ENCODE measurements at regions not wholly inside any gene's neighbourhood (a gene's known extent, or its start where the extent isn't known, plus 50 kb on each side); places are given as distances from the start of the nearest gene placed in this dataset.

DNA sequence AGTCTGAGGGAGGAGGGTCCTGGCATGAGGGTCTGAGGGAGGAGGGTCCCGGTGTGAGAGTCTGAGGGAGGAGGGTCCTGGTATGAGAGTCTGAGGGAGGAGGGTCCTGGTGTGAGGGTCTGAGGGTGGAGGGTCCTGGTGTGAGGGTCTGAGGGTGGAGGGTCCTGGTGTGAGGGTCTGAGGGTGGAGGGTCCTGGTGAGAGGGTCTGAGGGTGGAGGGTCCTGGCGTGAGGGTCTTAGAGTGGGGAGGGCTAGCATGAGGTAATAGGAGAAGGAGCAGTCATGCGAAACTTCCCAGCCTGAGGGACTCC is 194.8 kb downstream of the TEX29 start:
- no peaks in the 10 kb centered on the region for H3F3A ChIP-seq (ENCODE audit: control insufficient read depth, insufficient read depth)
- TF ChIP-seq EZH2phosphoT487 (IDR thresholded peaks at IDR 0.05; ENCODE audit: borderline replicate concordance, low read length) = no peak
- TF ChIP-seq, protein P1, sequence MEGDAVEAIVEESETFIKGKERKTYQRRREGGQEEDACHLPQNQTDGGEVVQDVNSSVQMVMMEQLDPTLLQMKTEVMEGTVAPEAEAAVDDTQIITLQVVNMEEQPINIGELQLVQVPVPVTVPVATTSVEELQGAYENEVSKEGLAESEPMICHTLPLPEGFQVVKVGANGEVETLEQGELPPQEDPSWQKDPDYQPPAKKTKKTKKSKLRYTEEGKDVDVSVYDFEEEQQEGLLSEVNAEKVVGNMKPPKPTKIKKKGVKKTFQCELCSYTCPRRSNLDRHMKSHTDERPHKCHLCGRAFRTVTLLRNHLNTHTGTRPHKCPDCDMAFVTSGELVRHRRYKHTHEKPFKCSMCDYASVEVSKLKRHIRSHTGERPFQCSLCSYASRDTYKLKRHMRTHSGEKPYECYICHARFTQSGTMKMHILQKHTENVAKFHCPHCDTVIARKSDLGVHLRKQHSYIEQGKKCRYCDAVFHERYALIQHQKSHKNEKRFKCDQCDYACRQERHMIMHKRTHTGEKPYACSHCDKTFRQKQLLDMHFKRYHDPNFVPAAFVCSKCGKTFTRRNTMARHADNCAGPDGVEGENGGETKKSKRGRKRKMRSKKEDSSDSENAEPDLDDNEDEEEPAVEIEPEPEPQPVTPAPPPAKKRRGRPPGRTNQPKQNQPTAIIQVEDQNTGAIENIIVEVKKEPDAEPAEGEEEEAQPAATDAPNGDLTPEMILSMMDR (IDR thresholded peaks at IDR 0.05; ENCODE audit: low read depth, low read length, poor library complexity, severe bottlenecking) = no peak
- no peaks in the 10 kb centered on the region for H3K27me3 ChIP-seq (ENCODE audit: control insufficient read depth, low read length)
- no peak overlapping the region for H3K27ac ChIP-seq (ENCODE audit: low read depth, low read length)
- H3K79me2 ChIP-seq (ENCODE audit: control insufficient read depth, low read length) = no peaks in the 10 kb centered on the region
- no peak overlapping the region for H3K4me2 ChIP-seq (ENCODE audit: low read length)
- H3K4me1 ChIP-seq (ENCODE audit: control insufficient read depth, low read length) = no peaks in the 10 kb centered on the region
- no peaks in the 10 kb centered on the region for H3K9me3 ChIP-seq (ENCODE audit: control insufficient read depth, insufficient read depth, low read length)
- H3K9me2 ChIP-seq (replicated peaks; ENCODE audit: control insufficient read depth, low read length) = no peaks in the 10 kb centered on the region
- no peaks in the 10 kb centered on the region for H3K36me3 ChIP-seq (ENCODE audit: control insufficient read depth, low read length)
- H3K4me3 ChIP-seq (ENCODE audit: low read length) = no peak overlapping the region
- H4K20me1 ChIP-seq (ENCODE audit: control insufficient read depth, insufficient read depth, low read depth, low read length) = no peaks in the 10 kb centered on the region

DNA sequence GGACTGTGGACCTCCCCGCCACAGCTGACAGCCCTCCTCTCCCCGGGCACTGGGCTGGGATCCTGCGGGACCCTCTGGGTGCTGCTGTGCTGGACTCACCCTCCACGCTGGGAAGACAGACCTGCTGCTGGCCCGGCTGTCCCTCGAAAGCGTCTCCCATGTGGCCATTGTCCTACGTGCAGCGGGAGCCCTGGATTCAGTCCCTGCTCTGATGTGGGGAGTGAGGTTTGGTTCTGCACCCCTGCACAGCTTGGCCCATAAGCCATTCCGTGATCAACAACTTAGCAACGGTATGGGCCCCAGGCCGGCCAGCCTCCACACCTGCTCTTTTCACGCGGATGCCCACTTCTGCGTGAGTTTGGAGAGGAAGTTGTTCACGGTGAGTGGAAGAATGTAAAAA is 195.2 kb downstream of the TEX29 start:
- no peak overlapping the region for H3K4me3 ChIP-seq (ENCODE audit: low read length)
- H3K4me1 ChIP-seq (ENCODE audit: control insufficient read depth, low read length) = no peaks in the 10 kb centered on the region
- H3K9me3 ChIP-seq (ENCODE audit: control insufficient read depth, insufficient read depth, low read length) = no peaks in the 10 kb centered on the region
- no peak overlapping the region for H3K4me2 ChIP-seq (ENCODE audit: low read length)
- no peaks in the 10 kb centered on the region for H3K9me2 ChIP-seq (replicated peaks; ENCODE audit: control insufficient read depth, low read length)
- H3K27ac ChIP-seq (ENCODE audit: low read depth, low read length) = no peak overlapping the region
- TF ChIP-seq EZH2phosphoT487 (IDR thresholded peaks at IDR 0.05; ENCODE audit: borderline replicate concordance, low read length) = no peak
- TF ChIP-seq, protein P1 (IDR thresholded peaks at IDR 0.05; ENCODE audit: low read depth, low read length, poor library complexity, severe bottlenecking) = no peak
- no peaks in the 10 kb centered on the region for H4K20me1 ChIP-seq (ENCODE audit: control insufficient read depth, insufficient read depth, low read depth, low read length)
- no peaks in the 10 kb centered on the region for H3K36me3 ChIP-seq (ENCODE audit: control insufficient read depth, low read length)
- no peaks in the 10 kb centered on the region for H3K79me2 ChIP-seq (ENCODE audit: control insufficient read depth, low read length)
- no peaks in the 10 kb centered on the region for H3F3A ChIP-seq (ENCODE audit: control insufficient read depth, insufficient read depth)
- no peaks in the 10 kb centered on the region for H3K27me3 ChIP-seq (ENCODE audit: control insufficient read depth, low read length)

DNA sequence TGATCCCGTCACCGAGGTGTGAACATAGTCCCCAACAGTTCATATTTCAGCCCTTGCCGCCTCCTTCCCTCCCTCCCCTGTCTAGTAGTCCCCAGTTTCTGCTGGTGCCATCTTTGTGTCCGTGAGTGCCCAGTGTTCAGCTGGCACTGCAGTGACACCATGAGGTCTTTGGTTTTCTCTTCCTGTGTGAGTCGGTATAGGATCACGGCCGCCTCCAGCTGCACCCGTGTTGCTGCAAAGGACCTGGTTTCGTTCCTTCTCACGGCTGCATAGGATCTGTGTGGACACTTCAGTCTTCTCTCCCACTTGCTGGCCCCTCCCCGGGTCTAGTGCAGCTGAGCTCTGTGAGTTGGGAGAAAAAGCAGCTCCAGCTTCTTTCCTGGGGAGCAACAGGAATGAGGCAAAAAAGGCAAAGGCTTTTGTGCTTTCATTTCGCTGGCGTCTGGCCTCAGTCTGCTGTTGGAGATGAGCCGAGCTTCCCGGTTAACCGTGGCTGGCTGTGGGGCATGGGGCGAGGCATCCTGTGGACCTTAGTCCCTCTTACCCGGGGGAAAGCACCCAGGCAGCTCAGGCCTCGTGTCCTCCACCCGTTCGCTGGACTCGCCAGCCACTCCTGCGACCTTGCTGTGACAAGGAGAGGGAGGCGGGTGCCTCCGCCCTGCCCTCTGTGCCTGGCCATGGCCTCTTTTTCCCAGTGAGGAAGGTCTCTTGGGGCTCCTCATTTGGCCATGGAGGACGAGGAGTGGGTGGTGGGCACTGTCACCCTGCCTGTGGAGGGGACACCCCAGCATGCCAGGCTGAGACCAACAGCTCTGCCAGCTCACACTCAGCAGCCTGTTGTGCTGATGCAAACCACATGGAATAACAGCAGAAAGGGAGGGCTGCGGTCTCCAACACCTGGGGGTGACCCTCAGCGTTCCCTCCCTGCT is 196.5 kb downstream of the TEX29 start:
- Histone ChIP-seq H3K4me1 (ENCODE audit: control insufficient read depth, low read length) (no peaks in the 10 kb centered on the region), H3K27me3 (ENCODE audit: control insufficient read depth, low read length) (no peaks in the 10 kb centered on the region), H3K9me2 (replicated peaks; ENCODE audit: control insufficient read depth, low read length) (no peaks in the 10 kb centered on the region), H3K79me2 (ENCODE audit: control insufficient read depth, low read length) (no peaks in the 10 kb centered on the region), H3K4me2 (ENCODE audit: low read length) (no peak overlapping the region), H3F3A (ENCODE audit: control insufficient read depth, insufficient read depth) (no peaks in the 10 kb centered on the region), H3K36me3 (ENCODE audit: control insufficient read depth, low read length) (no peaks in the 10 kb centered on the region), H3K4me3 (ENCODE audit: low read length) (no peak overlapping the region), H3K27ac (ENCODE audit: low read depth, low read length) (no peak overlapping the region), H4K20me1 (ENCODE audit: control insufficient read depth, insufficient read depth, low read depth, low read length) (no peaks in the 10 kb centered on the region), H3K9me3 (ENCODE audit: control insufficient read depth, insufficient read depth, low read length) (no peaks in the 10 kb centered on the region)
- TF ChIP-seq EZH2phosphoT487 (IDR thresholded peaks at IDR 0.05; ENCODE audit: borderline replicate concordance, low read length) = no peak
- TF ChIP-seq, protein P1 (IDR thresholded peaks at IDR 0.05; ENCODE audit: low read depth, low read length, poor library complexity, severe bottlenecking) = no peak

Measured in DOHH2 (cell line).